Stimulated activated naive B cell treated with anti-CD40 and anti-IgM and Interleukin-4, amounts not matched to agents 10 μg/mL and 1 μg/mL and 100 μg/mL, for 72 hours (primary cell): ENCODE measurements at regions not wholly inside any gene's neighbourhood (a gene's known extent, or its start where the extent isn't known, plus 50 kb on each side); places are given as distances from the start of the nearest gene placed in this dataset.

ENCODE experiments used
- ATAC-seq, 2 donors: fragments of 150-1000 bp; cut with Tn5 transposase; replicated peaks; 2 replicates each; pipeline ENCODE4 v1.10.0; 2021; ENCODE audit warnings: moderate library complexity in 1 of 2
- DNase-seq: peaks from one replicate; pipeline ENCODE4 v3.0.0; 2021
- H3K27ac Mint-ChIP-seq: one replicate; pipeline ENCODE4 v1.8.0; 2022; ENCODE audit warnings: mild to moderate bottlenecking, mixed read lengths
- H3K27me3 Mint-ChIP-seq, 2 donors: one replicate each; pipeline ENCODE4 v1.8.0; 2022; ENCODE audit warnings: mixed read lengths in 2 of 2
- H3K36me3 Mint-ChIP-seq, 2 donors: one replicate each; pipeline ENCODE4 v1.8.0; 2022; ENCODE audit warnings: mixed read lengths in 2 of 2, mild to moderate bottlenecking in 1 of 2
- H3K4me1 Mint-ChIP-seq, 2 donors: one replicate each; pipeline ENCODE4 v1.8.0; 2022; ENCODE audit warnings: mixed read lengths in 2 of 2, mild to moderate bottlenecking in 1 of 2
- H3K4me3 Mint-ChIP-seq, 2 donors: one replicate each; pipeline ENCODE4 v1.8.0; 2022; ENCODE audit warnings: mild to moderate bottlenecking in 2 of 2, mixed read lengths in 2 of 2, moderate library complexity in 1 of 2
- H3K9me3 Mint-ChIP-seq, 2 donors: one replicate each; pipeline ENCODE4 v1.8.0; 2022; ENCODE audit warnings: mixed read lengths in 2 of 2, mild to moderate bottlenecking in 1 of 2

- Mint-ChIP-seq H3K4me3 (no peak overlapping the region), H3K27me3 (peaks cover 0 to 3% of the 10 kb centered on the region in 2 donors), H3K27ac (no peak overlapping the region), H3K4me1 (no peaks in the 10 kb centered on the region), H3K36me3 (no peaks in the 10 kb centered on the region), H3K9me3 (peaks cover 2 to 4% of the 10 kb centered on the region in 2 donors)
- DNase-seq (no peak), ATAC-seq (no peak)
These were observed 584.5 kb upstream of the CCDC54 start for GRCh38 chr3:106792716-106793115.

- no peaks in the 10 kb centered on the region for H3K4me1 Mint-ChIP-seq
- peaks cover 2 to 4% of the 10 kb centered on the region in 2 donors for H3K9me3 Mint-ChIP-seq
- H3K36me3 Mint-ChIP-seq = no peaks in the 10 kb centered on the region
- no peak overlapping the region for H3K27ac Mint-ChIP-seq
- ATAC-seq (no peak), DNase-seq (no peak)
- H3K27me3 Mint-ChIP-seq = peaks cover 0 to 3% of the 10 kb centered on the region in 2 donors
- no peak overlapping the region for H3K4me3 Mint-ChIP-seq
These were observed 582.8 kb upstream of the CCDC54 start for GRCh38 chr3:106794442-106794841.

GRCh38 chr3:106795553-106795952, 581.7 kb upstream of the CCDC54 start:
- Mint-ChIP-seq H3K27me3 (peaks cover 0 to 3% of the 10 kb centered on the region in 2 donors), H3K27ac (no peak overlapping the region), H3K4me1 (no peaks in the 10 kb centered on the region), H3K9me3 (peaks cover 2 to 4% of the 10 kb centered on the region in 2 donors), H3K4me3 (no peak overlapping the region), H3K36me3 (no peaks in the 10 kb centered on the region)
- no peak for DNase-seq
- no peak for ATAC-seq

- Mint-ChIP-seq H3K4me3 (no peak overlapping the region), H3K27ac (no peak overlapping the region), H3K4me1 (no peaks in the 10 kb centered on the region), H3K9me3 (peaks cover 0 to 2% of the 10 kb centered on the region in 2 donors), H3K27me3 (peaks cover 0 to 3% of the 10 kb centered on the region in 2 donors), H3K36me3 (no peaks in the 10 kb centered on the region)
- ATAC-seq = no peak
- no peak for DNase-seq
These were observed 579.8 kb upstream of the CCDC54 start for GRCh38 chr3:106797461-106797860.

- H3K27ac Mint-ChIP-seq = no peak overlapping the region
- ATAC-seq = no peak
- peaks cover 0 to 2% of the 10 kb centered on the region in 2 donors for H3K4me1 Mint-ChIP-seq
- no peaks in the 10 kb centered on the region for H3K9me3 Mint-ChIP-seq
- DNase-seq = no peak
- no peak overlapping the region for H3K4me3 Mint-ChIP-seq
- no peaks in the 10 kb centered on the region for H3K36me3 Mint-ChIP-seq
- H3K27me3 Mint-ChIP-seq = no peaks in the 10 kb centered on the region
These were observed 571.6 kb upstream of the CCDC54 start for GRCh38 chr3:106805625-106806024.

GRCh38 chr3:106806964-106807363, 570.3 kb upstream of the CCDC54 start:
- Mint-ChIP-seq H3K27me3 (no peaks in the 10 kb centered on the region), H3K4me1 (peaks cover 0 to 2% of the 10 kb centered on the region in 2 donors), H3K36me3 (no peaks in the 10 kb centered on the region), H3K4me3 (no peak overlapping the region), H3K27ac (no peak overlapping the region), H3K9me3 (no peaks in the 10 kb centered on the region)
- DNase-seq (no peak), ATAC-seq (no peak)

- peaks cover 0 to 4% of the 10 kb centered on the region in 2 donors for H3K27me3 Mint-ChIP-seq
- H3K4me1 Mint-ChIP-seq = peaks cover 0 to 2% of the 10 kb centered on the region in 2 donors
- H3K9me3 Mint-ChIP-seq = no peaks in the 10 kb centered on the region
- no peak for DNase-seq
- no peaks in the 10 kb centered on the region for H3K36me3 Mint-ChIP-seq
- H3K4me3 Mint-ChIP-seq = no peak overlapping the region
- no peak overlapping the region for H3K27ac Mint-ChIP-seq
- no peak for ATAC-seq
These were observed 568.2 kb upstream of the CCDC54 start for GRCh38 chr3:106809041-106809440.

- Mint-ChIP-seq H3K27ac (no peak overlapping the region), H3K4me1 (peaks cover 0 to 2% of the 10 kb centered on the region in 2 donors), H3K9me3 (no peaks in the 10 kb centered on the region), H3K36me3 (no peaks in the 10 kb centered on the region), H3K27me3 (peaks cover 0 to 8% of the 10 kb centered on the region in 2 donors), H3K4me3 (no peak overlapping the region)
- DNase-seq (no peak), ATAC-seq (no peak)
These were observed 567.5 kb upstream of the CCDC54 start for GRCh38 chr3:106809623-106810299.

- DNase-seq = no peak
- Mint-ChIP-seq H3K4me3 (no peak overlapping the region), H3K9me3 (no peaks in the 10 kb centered on the region), H3K36me3 (no peaks in the 10 kb centered on the region), H3K4me1 (peaks cover 0 to 2% of the 10 kb centered on the region in 2 donors), H3K27me3 (peaks cover 0 to 8% of the 10 kb centered on the region in 2 donors), H3K27ac (no peak overlapping the region)
- no peak for ATAC-seq
These were observed 566.9 kb upstream of the CCDC54 start for GRCh38 chr3:106810300-106810875.

- ATAC-seq (no peak), DNase-seq (no peak)
- Mint-ChIP-seq H3K4me3 (no peak overlapping the region), H3K27ac (no peak overlapping the region), H3K27me3 (peaks cover 0 to 8% of the 10 kb centered on the region in 2 donors), H3K4me1 (peaks cover 0 to 2% of the 10 kb centered on the region in 2 donors), H3K36me3 (no peaks in the 10 kb centered on the region), H3K9me3 (no peaks in the 10 kb centered on the region)
These were observed 565.9 kb upstream of the CCDC54 start for GRCh38 chr3:106811376-106811775.

- Mint-ChIP-seq H3K4me3 (no peak overlapping the region), H3K4me1 (peaks cover 0 to 2% of the 10 kb centered on the region in 2 donors)
- ATAC-seq = no peak
These were observed 563.5 kb upstream of the CCDC54 start for GRCh38 chr3:106813742-106814141.

GRCh38 chr3:106814231-106814630, 563.0 kb upstream of the CCDC54 start:
- no peak overlapping the region for H3K4me3 Mint-ChIP-seq
- H3K27ac Mint-ChIP-seq = no peak overlapping the region
- H3K9me3 Mint-ChIP-seq = no peaks in the 10 kb centered on the region
- ATAC-seq (no peak), DNase-seq (no peak)
- H3K4me1 Mint-ChIP-seq = peaks cover 0 to 2% of the 10 kb centered on the region in 2 donors
- peaks cover 0 to 8% of the 10 kb centered on the region in 2 donors for H3K27me3 Mint-ChIP-seq
- no peaks in the 10 kb centered on the region for H3K36me3 Mint-ChIP-seq

More at GRCh38 chr3:106813742-106814141, 563.5 kb upstream of the CCDC54 start:
- no peak overlapping the region for H3K27ac Mint-ChIP-seq
- DNase-seq = no peak
- peaks cover 0 to 8% of the 10 kb centered on the region in 2 donors for H3K27me3 Mint-ChIP-seq
- no peaks in the 10 kb centered on the region for H3K9me3 Mint-ChIP-seq
- no peaks in the 10 kb centered on the region for H3K36me3 Mint-ChIP-seq

- ATAC-seq = no peak
- H3K27me3 Mint-ChIP-seq = peaks cover 0 to 8% of the 10 kb centered on the region in 2 donors
- H3K4me3 Mint-ChIP-seq = no peak overlapping the region
- H3K27ac Mint-ChIP-seq = no peak overlapping the region
- H3K9me3 Mint-ChIP-seq = peaks cover 0 to 2% of the 10 kb centered on the region in 2 donors
- DNase-seq = no peak
- H3K36me3 Mint-ChIP-seq = no peaks in the 10 kb centered on the region
- no peaks in the 10 kb centered on the region for H3K4me1 Mint-ChIP-seq
These were observed 560.4 kb upstream of the CCDC54 start for GRCh38 chr3:106816838-106817237.

GRCh38 chr3:106817706-106818105, 559.5 kb upstream of the CCDC54 start:
- Mint-ChIP-seq H3K27ac (no peak overlapping the region), H3K27me3 (peaks cover 0 to 8% of the 10 kb centered on the region in 2 donors), H3K4me1 (no peaks in the 10 kb centered on the region), H3K36me3 (no peaks in the 10 kb centered on the region), H3K4me3 (no peak overlapping the region), H3K9me3 (peaks cover 0 to 2% of the 10 kb centered on the region in 2 donors)
- DNase-seq (no peak), ATAC-seq (no peak)

GRCh38 chr3:106819440-106819839, 557.8 kb upstream of the CCDC54 start:
- Mint-ChIP-seq H3K27ac (no peak overlapping the region), H3K4me1 (no peaks in the 10 kb centered on the region), H3K9me3 (peaks cover 0 to 2% of the 10 kb centered on the region in 2 donors), H3K4me3 (no peak overlapping the region), H3K36me3 (no peaks in the 10 kb centered on the region), H3K27me3 (peaks cover 0 to under 1% of the 10 kb centered on the region in 2 donors)
- DNase-seq (no peak), ATAC-seq (no peak)
